ENCODE measurements at regions not wholly inside any gene's neighbourhood (a gene's known extent, or its start where the extent isn't known, plus 50 kb on each side); places are given as distances from the start of the nearest gene placed in this dataset.

DNA sequence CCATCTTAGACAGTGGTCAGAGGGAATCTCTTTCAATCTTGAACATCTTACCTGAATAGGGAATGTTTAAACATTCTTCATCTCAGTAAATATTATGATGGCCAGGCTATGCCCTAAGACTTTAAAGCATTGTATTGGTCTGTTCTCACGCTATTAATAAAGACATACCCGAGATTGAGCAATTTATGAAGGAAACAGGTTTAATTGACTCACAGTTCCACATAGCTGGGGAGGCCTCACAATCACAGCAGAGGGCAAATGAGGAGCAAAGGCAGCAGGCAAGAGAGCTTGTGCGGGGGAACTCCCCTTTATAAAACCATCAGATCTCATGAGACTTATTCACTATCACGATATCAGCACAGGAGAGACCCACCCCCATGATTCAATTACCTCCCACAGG, 55.3 kb upstream of the SOX9 start:
- TF ChIP-seq, protein P1, sequence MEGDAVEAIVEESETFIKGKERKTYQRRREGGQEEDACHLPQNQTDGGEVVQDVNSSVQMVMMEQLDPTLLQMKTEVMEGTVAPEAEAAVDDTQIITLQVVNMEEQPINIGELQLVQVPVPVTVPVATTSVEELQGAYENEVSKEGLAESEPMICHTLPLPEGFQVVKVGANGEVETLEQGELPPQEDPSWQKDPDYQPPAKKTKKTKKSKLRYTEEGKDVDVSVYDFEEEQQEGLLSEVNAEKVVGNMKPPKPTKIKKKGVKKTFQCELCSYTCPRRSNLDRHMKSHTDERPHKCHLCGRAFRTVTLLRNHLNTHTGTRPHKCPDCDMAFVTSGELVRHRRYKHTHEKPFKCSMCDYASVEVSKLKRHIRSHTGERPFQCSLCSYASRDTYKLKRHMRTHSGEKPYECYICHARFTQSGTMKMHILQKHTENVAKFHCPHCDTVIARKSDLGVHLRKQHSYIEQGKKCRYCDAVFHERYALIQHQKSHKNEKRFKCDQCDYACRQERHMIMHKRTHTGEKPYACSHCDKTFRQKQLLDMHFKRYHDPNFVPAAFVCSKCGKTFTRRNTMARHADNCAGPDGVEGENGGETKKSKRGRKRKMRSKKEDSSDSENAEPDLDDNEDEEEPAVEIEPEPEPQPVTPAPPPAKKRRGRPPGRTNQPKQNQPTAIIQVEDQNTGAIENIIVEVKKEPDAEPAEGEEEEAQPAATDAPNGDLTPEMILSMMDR (IDR thresholded peaks at IDR 0.05): no peak
- no peak for TF ChIP-seq POLR2A (IDR thresholded peaks at IDR 0.05)

All from uterus (tissue), 2 donors.